GM13977 (cell line): ENCODE measurements at regions not wholly inside any gene's neighbourhood (a gene's known extent, or its start where the extent isn't known, plus 50 kb on each side); places are given as distances from the start of the nearest gene placed in this dataset.
"Not testable (repeated sequence)": the region's sequence is repeated elsewhere in the genome, so short reads cannot be mapped to it uniquely, and the experiment has no call there.

Experiments
- DNase-seq: peaks from one replicate; pipeline ENCODE4 v3.0.0; 2012; ENCODE audit warnings: low spot score
- CTCF ChIP-seq: IDR thresholded peaks from 2 replicates; pipeline ENCODE4 v1.5.1; 2012; ENCODE audit warnings: mild to moderate bottlenecking, control low read depth; ENCODE audit not compliant: insufficient read depth; ENCODE audit errors: extremely low read depth, missing control alignments
- in situ Hi-C: fragments of 300-500 bp; cut with MboI; formaldehyde crosslinking; loops from one replicate; pipeline ENCODE4 v1.12.0; 2022; ENCODE audit warnings: low sequenced_read_pairs, low pct_unique_long_range_greater_than_20kb, mixed read lengths, inconsistent platforms; ENCODE audit not compliant: unreplicated experiment

- no peak for DNase-seq
- no peak for TF ChIP-seq CTCF
- in situ Hi-C loops, result no loop called here
Measured at GRCh38 chr7:112982441-112983063, 104.1 kb downstream of the GPR85 start.

GRCh38 chr7:112981966-112982365 lies 104.7 kb downstream of the GPR85 start:
- no peak for TF ChIP-seq CTCF
- in situ Hi-C loops, result no loop called here
- no peak for DNase-seq

- in situ Hi-C loops, DNase-seq: not testable (repeated sequence)
Measured at GRCh38 chr7:112979055-112979454, 107.6 kb downstream of the GPR85 start.

- in situ Hi-C loops, result not testable (repeated sequence)
Measured at GRCh38 chr7:112977244-112977955, 109.2 kb downstream of the GPR85 start.

GRCh38 chr7:112970771-112971170 lies 115.9 kb downstream of the GPR85 start:
- DNase-seq, result no peak
- TF ChIP-seq CTCF, result no peak
- in situ Hi-C loops, result no loop called here

More at GRCh38 chr7:112977244-112977955, 109.2 kb downstream of the GPR85 start:
- not testable (repeated sequence) for DNase-seq

- in situ Hi-C loops, result no loop called here
- no peak for DNase-seq
- no peak for TF ChIP-seq CTCF
Measured at GRCh38 chr7:112969946-112970345, 116.7 kb downstream of the GPR85 start.

- TF ChIP-seq CTCF, result no peak
- in situ Hi-C loops, result no loop called here
- DNase-seq, result no peak
Measured at GRCh38 chr7:112965506-112965905, 121.1 kb downstream of the GPR85 start.
